ENCODE measurements at regions not wholly inside any gene's neighbourhood (a gene's known extent, or its start where the extent isn't known, plus 50 kb on each side); places are given as distances from the start of the nearest gene placed in this dataset.

- Histone ChIP-seq H3K4me1 (ENCODE audit: control insufficient read depth in 1 of 2, insufficient read depth in 2 of 2, low read length in 2 of 2) (peaks cover 0 to 4% of the 10 kb centered on the region in 2 experiments; a peak in 1 of 4 replicates), H3K4me3 (replicated peaks in 1 of 2; ENCODE audit: low read depth in 1 of 2, low read length in 2 of 2) (no peak overlapping the region), H3K9me3 (ENCODE audit: control insufficient read depth in 1 of 2, insufficient read depth in 1 of 2, low read depth in 1 of 2, low read length in 2 of 2) (no peaks in the 10 kb centered on the region), H3K4me2 (ENCODE audit: low read length) (no peak overlapping the region), H3K79me2 (ENCODE audit: insufficient read depth, low read length) (no peaks in the 10 kb centered on the region), H3K36me3 (ENCODE audit: control insufficient read depth in 1 of 2, insufficient read depth in 2 of 2, low read length in 2 of 2) (no peaks in the 10 kb centered on the region), H2AFZ (ENCODE audit: low read depth, low read length, poor library complexity, severe bottlenecking) (no peak overlapping the region), H3K27ac (ENCODE audit: low read depth, low read length) (no peak overlapping the region), H4K20me1 (ENCODE audit: insufficient read depth) (no peaks in the 10 kb centered on the region), H3K9ac (ENCODE audit: low read length) (no peak overlapping the region), H3K27me3 (ENCODE audit: insufficient read depth, low read length) (no peaks in the 10 kb centered on the region), H3K9me2 (ENCODE audit: insufficient read depth) (no peaks in the 10 kb centered on the region)
- ATAC-seq: no peak
- ChIA-PET CTCF (no interaction called here), POLR2A (no interaction called here), RAD21 (ENCODE audit: low non-redundant PET in 1 of 2, low total read pairs in 2 of 2, uncharacterized antibody in 2 of 2, unreplicated experiment in 2 of 2) (no interaction called here)
- intact Hi-C loops (cut with micrococcal nuclease): no loop called here
- TF ChIP-seq CTCF (IDR thresholded peaks at IDR 0.05 in 2 of 3, conservative IDR thresholded peaks at IDR 0.05 in 1 of 3; ENCODE audit: borderline replicate concordance in 1 of 3, insufficient read depth in 1 of 3, low read depth in 2 of 3, low read length in 2 of 3): no peak
- no peak for TF ChIP-seq FOSL1 (IDR thresholded peaks at IDR 0.05; ENCODE audit: low read depth)
- TF ChIP-seq ZBTB33 (IDR thresholded peaks at IDR 0.05; ENCODE audit: extremely low read depth, insufficient replicate concordance, low read length): no peak
- no peak for TF ChIP-seq EZH2phosphoT487 (IDR thresholded peaks at IDR 0.05; ENCODE audit: borderline replicate concordance)
- no peak for TF ChIP-seq ZNF274 (IDR thresholded peaks at IDR 0.05; ENCODE audit: low read depth, low read length)
- TF ChIP-seq EZH2 (IDR thresholded peaks at IDR 0.05): no peak
- no peak for TF ChIP-seq EGR1 (IDR thresholded peaks at IDR 0.05; ENCODE audit: low read depth)
- TF ChIP-seq SP1 (IDR thresholded peaks at IDR 0.05; ENCODE audit: low read depth): no peak
- TF ChIP-seq MAX (IDR thresholded peaks at IDR 0.05): no peak
- no peak for TF ChIP-seq CBX3 (IDR thresholded peaks at IDR 0.05; ENCODE audit: low read depth)
- no peak for TF ChIP-seq ATF3 (IDR thresholded peaks at IDR 0.05)
- DNase-seq (ENCODE audit: low read depth, low spot score): no peak
- BruUV-seq (replicated peaks): no TSS peak
Observed at GRCh38 chr10:78807504-78808203, 261.1 kb upstream of the ZMIZ1 start.

All from HCT116 (cell line).